ENCODE measurements at regions not wholly inside any gene's neighbourhood (a gene's known extent, or its start where the extent isn't known, plus 50 kb on each side); places are given as distances from the start of the nearest gene placed in this dataset.

DNA sequence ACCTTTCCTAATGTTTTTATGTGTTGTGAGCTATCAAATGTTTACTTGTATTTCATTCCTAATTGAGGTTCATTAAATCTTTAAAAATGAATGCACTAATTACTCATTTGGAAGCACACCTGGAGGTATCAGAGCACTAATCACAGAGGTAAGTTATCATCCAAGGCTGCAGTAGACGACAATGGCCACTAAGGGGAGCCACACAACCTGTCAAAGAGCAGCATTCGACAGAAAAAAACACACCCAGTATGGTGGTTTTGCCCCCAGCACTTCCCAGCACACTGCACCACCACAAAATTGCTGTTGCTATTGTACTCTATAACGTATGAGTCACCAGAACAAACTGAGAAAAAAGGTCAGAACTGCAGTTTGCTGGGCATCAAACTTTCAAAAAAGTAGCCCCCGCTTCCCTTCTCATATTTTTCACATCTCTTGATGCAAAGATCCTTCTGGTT is 205.9 kb upstream of the IGF1R start:
- TF ChIP-seq, protein P1, sequence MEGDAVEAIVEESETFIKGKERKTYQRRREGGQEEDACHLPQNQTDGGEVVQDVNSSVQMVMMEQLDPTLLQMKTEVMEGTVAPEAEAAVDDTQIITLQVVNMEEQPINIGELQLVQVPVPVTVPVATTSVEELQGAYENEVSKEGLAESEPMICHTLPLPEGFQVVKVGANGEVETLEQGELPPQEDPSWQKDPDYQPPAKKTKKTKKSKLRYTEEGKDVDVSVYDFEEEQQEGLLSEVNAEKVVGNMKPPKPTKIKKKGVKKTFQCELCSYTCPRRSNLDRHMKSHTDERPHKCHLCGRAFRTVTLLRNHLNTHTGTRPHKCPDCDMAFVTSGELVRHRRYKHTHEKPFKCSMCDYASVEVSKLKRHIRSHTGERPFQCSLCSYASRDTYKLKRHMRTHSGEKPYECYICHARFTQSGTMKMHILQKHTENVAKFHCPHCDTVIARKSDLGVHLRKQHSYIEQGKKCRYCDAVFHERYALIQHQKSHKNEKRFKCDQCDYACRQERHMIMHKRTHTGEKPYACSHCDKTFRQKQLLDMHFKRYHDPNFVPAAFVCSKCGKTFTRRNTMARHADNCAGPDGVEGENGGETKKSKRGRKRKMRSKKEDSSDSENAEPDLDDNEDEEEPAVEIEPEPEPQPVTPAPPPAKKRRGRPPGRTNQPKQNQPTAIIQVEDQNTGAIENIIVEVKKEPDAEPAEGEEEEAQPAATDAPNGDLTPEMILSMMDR (IDR thresholded peaks at IDR 0.05) = peak; percentile 90
- TF ChIP-seq GABPB1 (CRISPR knock-in tag; IDR thresholded peaks at IDR 0.05) = no peak
- TF ChIP-seq TP53 (CRISPR knock-in tag; IDR thresholded peaks at IDR 0.05) = no peak
- TF ChIP-seq JUN (CRISPR knock-in tag; IDR thresholded peaks at IDR 0.05) = no peak
- TF ChIP-seq HMGXB4 (CRISPR knock-in tag; IDR thresholded peaks at IDR 0.05) = no peak
- no peak for TF ChIP-seq CREB1 (CRISPR knock-in tag; IDR thresholded peaks at IDR 0.05)
- TF ChIP-seq TCF7 (CRISPR knock-in tag; IDR thresholded peaks at IDR 0.05; ENCODE audit: low read depth) = no peak
- TF ChIP-seq SP1 (CRISPR knock-in tag; conservative IDR thresholded peaks at IDR 0.05) = no peak
- TF ChIP-seq, protein P2, sequence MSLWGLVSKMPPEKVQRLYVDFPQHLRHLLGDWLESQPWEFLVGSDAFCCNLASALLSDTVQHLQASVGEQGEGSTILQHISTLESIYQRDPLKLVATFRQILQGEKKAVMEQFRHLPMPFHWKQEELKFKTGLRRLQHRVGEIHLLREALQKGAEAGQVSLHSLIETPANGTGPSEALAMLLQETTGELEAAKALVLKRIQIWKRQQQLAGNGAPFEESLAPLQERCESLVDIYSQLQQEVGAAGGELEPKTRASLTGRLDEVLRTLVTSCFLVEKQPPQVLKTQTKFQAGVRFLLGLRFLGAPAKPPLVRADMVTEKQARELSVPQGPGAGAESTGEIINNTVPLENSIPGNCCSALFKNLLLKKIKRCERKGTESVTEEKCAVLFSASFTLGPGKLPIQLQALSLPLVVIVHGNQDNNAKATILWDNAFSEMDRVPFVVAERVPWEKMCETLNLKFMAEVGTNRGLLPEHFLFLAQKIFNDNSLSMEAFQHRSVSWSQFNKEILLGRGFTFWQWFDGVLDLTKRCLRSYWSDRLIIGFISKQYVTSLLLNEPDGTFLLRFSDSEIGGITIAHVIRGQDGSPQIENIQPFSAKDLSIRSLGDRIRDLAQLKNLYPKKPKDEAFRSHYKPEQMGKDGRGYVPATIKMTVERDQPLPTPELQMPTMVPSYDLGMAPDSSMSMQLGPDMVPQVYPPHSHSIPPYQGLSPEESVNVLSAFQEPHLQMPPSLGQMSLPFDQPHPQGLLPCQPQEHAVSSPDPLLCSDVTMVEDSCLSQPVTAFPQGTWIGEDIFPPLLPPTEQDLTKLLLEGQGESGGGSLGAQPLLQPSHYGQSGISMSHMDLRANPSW (CRISPR knock-in tag; conservative IDR thresholded peaks at IDR 0.05; ENCODE audit: low read depth) = no peak
- TF ChIP-seq GRHL2 (CRISPR knock-in tag; IDR thresholded peaks at IDR 0.05; ENCODE audit: insufficient replicate concordance, severe bottlenecking) = no peak
- TF ChIP-seq ESRRA (CRISPR knock-in tag; IDR thresholded peaks at IDR 0.05; ENCODE audit: borderline replicate concordance) = no peak
- TF ChIP-seq, protein P3, sequence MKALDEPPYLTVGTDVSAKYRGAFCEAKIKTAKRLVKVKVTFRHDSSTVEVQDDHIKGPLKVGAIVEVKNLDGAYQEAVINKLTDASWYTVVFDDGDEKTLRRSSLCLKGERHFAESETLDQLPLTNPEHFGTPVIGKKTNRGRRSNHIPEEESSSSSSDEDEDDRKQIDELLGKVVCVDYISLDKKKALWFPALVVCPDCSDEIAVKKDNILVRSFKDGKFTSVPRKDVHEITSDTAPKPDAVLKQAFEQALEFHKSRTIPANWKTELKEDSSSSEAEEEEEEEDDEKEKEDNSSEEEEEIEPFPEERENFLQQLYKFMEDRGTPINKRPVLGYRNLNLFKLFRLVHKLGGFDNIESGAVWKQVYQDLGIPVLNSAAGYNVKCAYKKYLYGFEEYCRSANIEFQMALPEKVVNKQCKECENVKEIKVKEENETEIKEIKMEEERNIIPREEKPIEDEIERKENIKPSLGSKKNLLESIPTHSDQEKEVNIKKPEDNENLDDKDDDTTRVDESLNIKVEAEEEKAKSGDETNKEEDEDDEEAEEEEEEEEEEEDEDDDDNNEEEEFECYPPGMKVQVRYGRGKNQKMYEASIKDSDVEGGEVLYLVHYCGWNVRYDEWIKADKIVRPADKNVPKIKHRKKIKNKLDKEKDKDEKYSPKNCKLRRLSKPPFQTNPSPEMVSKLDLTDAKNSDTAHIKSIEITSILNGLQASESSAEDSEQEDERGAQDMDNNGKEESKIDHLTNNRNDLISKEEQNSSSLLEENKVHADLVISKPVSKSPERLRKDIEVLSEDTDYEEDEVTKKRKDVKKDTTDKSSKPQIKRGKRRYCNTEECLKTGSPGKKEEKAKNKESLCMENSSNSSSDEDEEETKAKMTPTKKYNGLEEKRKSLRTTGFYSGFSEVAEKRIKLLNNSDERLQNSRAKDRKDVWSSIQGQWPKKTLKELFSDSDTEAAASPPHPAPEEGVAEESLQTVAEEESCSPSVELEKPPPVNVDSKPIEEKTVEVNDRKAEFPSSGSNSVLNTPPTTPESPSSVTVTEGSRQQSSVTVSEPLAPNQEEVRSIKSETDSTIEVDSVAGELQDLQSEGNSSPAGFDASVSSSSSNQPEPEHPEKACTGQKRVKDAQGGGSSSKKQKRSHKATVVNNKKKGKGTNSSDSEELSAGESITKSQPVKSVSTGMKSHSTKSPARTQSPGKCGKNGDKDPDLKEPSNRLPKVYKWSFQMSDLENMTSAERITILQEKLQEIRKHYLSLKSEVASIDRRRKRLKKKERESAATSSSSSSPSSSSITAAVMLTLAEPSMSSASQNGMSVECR (CRISPR knock-in tag; IDR thresholded peaks at IDR 0.05; ENCODE audit: borderline replicate concordance) = no peak

Measured in WTC11 (cell line).